ENCODE measurements at regions not wholly inside any gene's neighbourhood (a gene's known extent, or its start where the extent isn't known, plus 50 kb on each side); places are given as distances from the start of the nearest gene placed in this dataset.
"Not testable (repeated sequence)": the region's sequence is repeated elsewhere in the genome, so short reads cannot be mapped to it uniquely, and the experiment has no call there.

- CTCF ChIA-PET, result no interaction called here
- Mint-ChIP-seq H3K27ac (peak overlapping the region in 1 of 8 donors; percentile 47), H3K36me3 (no peaks in the 10 kb centered on the region), H3K4me3 (no peak overlapping the region), H3K4me1 (no peaks in the 10 kb centered on the region), H3K27me3 (peaks cover 5 to 8% of the 10 kb centered on the region in 2 donors), H3K9me3 (no peaks in the 10 kb centered on the region)
- H3K27ac ChIP-seq (ENCODE audit: low read depth, low read length), result no peak overlapping the region
- H3K4me3 ChIP-seq (ENCODE audit: low read length), result no peak overlapping the region
- POLR2A ChIA-PET, result no interaction called here
- DNase-seq, result no peak
- no peaks in the 10 kb centered on the region for H3K36me3 ChIP-seq (ENCODE audit: insufficient read depth, low read length)
- H3K9me3 ChIP-seq (ENCODE audit: low read length), result no peaks in the 10 kb centered on the region
- H3K27me3 ChIP-seq (ENCODE audit: insufficient read depth, low read length, poor library complexity, severe bottlenecking), result no peaks in the 10 kb centered on the region
- H3K4me1 ChIP-seq (ENCODE audit: insufficient read depth, low read length), result no peaks in the 10 kb centered on the region
Measured at GRCh38 chr11:8766043-8766987, 83.7 kb downstream of the RPL27A start.

GRCh38 chr11:8766988-8767374 lies 84.4 kb downstream of the RPL27A start:
- POLR2A ChIA-PET, result no interaction called here
- H3K4me1 ChIP-seq (ENCODE audit: insufficient read depth, low read length), result no peaks in the 10 kb centered on the region

GRCh38 chr11:8767466-8768142 lies 85.0 kb downstream of the RPL27A start:
- H3K36me3 ChIP-seq (ENCODE audit: insufficient read depth, low read length), result no peaks in the 10 kb centered on the region
- no peaks in the 10 kb centered on the region for H3K27me3 ChIP-seq (ENCODE audit: insufficient read depth, low read length, poor library complexity, severe bottlenecking)
- Mint-ChIP-seq H3K4me1 (no peaks in the 10 kb centered on the region), H3K9me3 (no peaks in the 10 kb centered on the region), H3K27me3 (peaks cover 8% of the 10 kb centered on the region in 2 donors), H3K4me3 (no peak overlapping the region), H3K36me3 (no peaks in the 10 kb centered on the region), H3K27ac (no peak overlapping the region)
- no peak for DNase-seq
- H3K4me1 ChIP-seq (ENCODE audit: insufficient read depth, low read length), result no peaks in the 10 kb centered on the region
- ChIA-PET CTCF (no interaction called here), POLR2A (no interaction called here)
- H3K9me3 ChIP-seq (ENCODE audit: low read length), result no peaks in the 10 kb centered on the region
- H3K27ac ChIP-seq (ENCODE audit: low read depth, low read length), result no peak overlapping the region
- no peak overlapping the region for H3K4me3 ChIP-seq (ENCODE audit: low read length)

More at GRCh38 chr11:8766988-8767374, 84.4 kb downstream of the RPL27A start:
- CTCF ChIA-PET, result no interaction called here
- Histone ChIP-seq H3K27ac (ENCODE audit: low read depth, low read length) (no peak overlapping the region), H3K27me3 (ENCODE audit: insufficient read depth, low read length, poor library complexity, severe bottlenecking) (no peaks in the 10 kb centered on the region), H3K4me3 (ENCODE audit: low read length) (no peak overlapping the region), H3K9me3 (ENCODE audit: low read length) (no peaks in the 10 kb centered on the region), H3K36me3 (ENCODE audit: insufficient read depth, low read length) (no peaks in the 10 kb centered on the region)
- no peaks in the 10 kb centered on the region for H3K9me3 Mint-ChIP-seq
- DNase-seq, result no peak
- no peak overlapping the region for H3K4me3 Mint-ChIP-seq
- no peak overlapping the region for H3K27ac Mint-ChIP-seq
- peaks cover 8% of the 10 kb centered on the region in 2 donors for H3K27me3 Mint-ChIP-seq
- no peaks in the 10 kb centered on the region for H3K4me1 Mint-ChIP-seq
- no peaks in the 10 kb centered on the region for H3K36me3 Mint-ChIP-seq

- H3K27ac Mint-ChIP-seq, result no peak overlapping the region
- peaks cover 4 to 8% of the 10 kb centered on the region in 2 donors for H3K27me3 Mint-ChIP-seq
- H3K4me1 Mint-ChIP-seq, result no peaks in the 10 kb centered on the region
- Histone ChIP-seq H3K4me3 (ENCODE audit: low read length) (no peak overlapping the region), H3K27me3 (ENCODE audit: insufficient read depth, low read length, poor library complexity, severe bottlenecking) (no peaks in the 10 kb centered on the region), H3K9me3 (ENCODE audit: low read length) (no peaks in the 10 kb centered on the region), H3K27ac (ENCODE audit: low read depth, low read length) (no peak overlapping the region), H3K4me1 (ENCODE audit: insufficient read depth, low read length) (no peaks in the 10 kb centered on the region), H3K36me3 (ENCODE audit: insufficient read depth, low read length) (no peaks in the 10 kb centered on the region)
- H3K4me3 Mint-ChIP-seq, result no peak overlapping the region
- POLR2A ChIA-PET, result no interaction called here
- CTCF ChIA-PET, result no interaction called here
- no peaks in the 10 kb centered on the region for H3K36me3 Mint-ChIP-seq
- H3K9me3 Mint-ChIP-seq, result no peaks in the 10 kb centered on the region
- DNase-seq, result no peak
Measured at GRCh38 chr11:8768625-8769333, 86.2 kb downstream of the RPL27A start.

GRCh38 chr11:8772571-8773519 lies 90.3 kb downstream of the RPL27A start:
- Histone ChIP-seq H3K27me3 (ENCODE audit: insufficient read depth, low read length, poor library complexity, severe bottlenecking) (no peaks in the 10 kb centered on the region), H3K27ac (ENCODE audit: low read depth, low read length) (no peak overlapping the region), H3K4me3 (ENCODE audit: low read length) (no peak overlapping the region), H3K36me3 (ENCODE audit: insufficient read depth, low read length) (no peaks in the 10 kb centered on the region), H3K9me3 (ENCODE audit: low read length) (no peaks in the 10 kb centered on the region), H3K4me1 (ENCODE audit: insufficient read depth, low read length) (no peaks in the 10 kb centered on the region)
- no peaks in the 10 kb centered on the region for H3K9me3 Mint-ChIP-seq
- no peak overlapping the region for H3K27ac Mint-ChIP-seq
- H3K4me1 Mint-ChIP-seq, result no peaks in the 10 kb centered on the region
- no peaks in the 10 kb centered on the region for H3K36me3 Mint-ChIP-seq
- DNase-seq, result no peak
- CTCF ChIA-PET, result no interaction called here
- H3K4me3 Mint-ChIP-seq, result no peak overlapping the region
- H3K27me3 Mint-ChIP-seq, result peaks cover 4 to 8% of the 10 kb centered on the region in 2 donors
- POLR2A ChIA-PET, result no interaction called here

DNA sequence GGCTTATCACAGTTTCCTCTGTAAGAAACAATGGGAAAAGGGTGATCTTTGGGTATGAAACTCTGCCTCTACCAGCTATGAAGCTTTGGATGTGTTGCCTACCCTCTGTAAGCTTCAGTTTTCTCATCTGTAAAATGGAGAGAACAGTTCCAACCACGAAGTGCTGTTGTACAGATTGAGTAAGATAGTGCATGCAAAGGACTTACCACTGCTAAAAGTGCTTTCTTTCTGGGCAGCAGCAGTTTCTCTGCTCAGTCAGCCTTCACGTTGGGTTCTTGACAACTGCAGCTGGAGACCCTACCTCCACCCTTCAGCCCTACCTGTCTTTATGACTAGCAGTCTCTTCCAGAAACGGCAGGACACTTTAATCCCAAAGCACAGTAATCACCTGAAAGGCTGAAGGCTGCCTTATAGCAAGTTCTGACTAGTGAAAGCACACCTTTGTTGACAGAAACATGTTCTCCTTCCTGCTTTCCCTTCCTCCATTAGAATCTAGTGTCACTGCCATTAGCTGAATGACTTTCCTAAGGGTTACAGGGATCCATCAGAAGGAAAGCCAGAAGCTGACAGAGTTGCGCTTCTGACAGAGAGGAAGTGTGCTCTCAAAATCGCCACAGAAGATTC lies 91.4 kb downstream of the RPL27A start:
- no peaks in the 10 kb centered on the region for H3K4me1 ChIP-seq (ENCODE audit: insufficient read depth, low read length)
- ChIA-PET CTCF (no interaction called here), POLR2A (no interaction called here)
- no peaks in the 10 kb centered on the region for H3K27me3 ChIP-seq (ENCODE audit: insufficient read depth, low read length, poor library complexity, severe bottlenecking)
- Mint-ChIP-seq H3K27ac (peak overlapping the region in 1 of 8 donors; percentile 16), H3K27me3 (peaks cover 6 to 10% of the 10 kb centered on the region in 2 donors), H3K4me1 (no peaks in the 10 kb centered on the region), H3K9me3 (no peaks in the 10 kb centered on the region), H3K4me3 (no peak overlapping the region), H3K36me3 (no peaks in the 10 kb centered on the region)
- H3K9me3 ChIP-seq (ENCODE audit: low read length), result no peaks in the 10 kb centered on the region
- no peak for DNase-seq
- H3K4me3 ChIP-seq (ENCODE audit: low read length), result no peak overlapping the region
- no peak overlapping the region for H3K27ac ChIP-seq (ENCODE audit: low read depth, low read length)
- no peaks in the 10 kb centered on the region for H3K36me3 ChIP-seq (ENCODE audit: insufficient read depth, low read length)

GRCh38 chr11:8774916-8775315 lies 92.3 kb downstream of the RPL27A start:
- H3K4me3 Mint-ChIP-seq; H3K4me3 ChIP-seq (ENCODE audit: low read length); POLR2A ChIA-PET; H3K4me1 ChIP-seq (ENCODE audit: insufficient read depth, low read length); H3K9me3 Mint-ChIP-seq; CTCF ChIA-PET; DNase-seq; H3K9me3 ChIP-seq (ENCODE audit: low read length); H3K27me3 ChIP-seq (ENCODE audit: insufficient read depth, low read length, poor library complexity, severe bottlenecking); H3K36me3 Mint-ChIP-seq; H3K27ac Mint-ChIP-seq; H3K27ac ChIP-seq (ENCODE audit: low read depth, low read length); H3K4me1 Mint-ChIP-seq; H3K36me3 ChIP-seq (ENCODE audit: insufficient read depth, low read length): not testable (repeated sequence)
- H3K27me3 Mint-ChIP-seq, result peaks cover 7 to 12% of the 10 kb centered on the region in 2 donors
